OCI-M2 (cell line): ENCODE measurements at regions not wholly inside any gene's neighbourhood (a gene's known extent, or its start where the extent isn't known, plus 50 kb on each side); places are given as distances from the start of the nearest gene placed in this dataset.

Experiments used
- DNase-seq: peaks from one replicate; lab custom pipeline; 2025; ENCODE audit not compliant: unreplicated experiment; lab: John Stamatoyannopoulos, UW

GRCh38 chr3:72193771-72194430 lies 409.0 kb upstream of the PROK2 start:
- no peak for DNase-seq

GRCh38 chr3:72192572-72192971 lies 407.6 kb upstream of the PROK2 start:
- DNase-seq = no peak

- no peak for DNase-seq
Measured at GRCh38 chr3:72191209-72191960, 406.4 kb upstream of the PROK2 start.

- no peak for DNase-seq
Measured at GRCh38 chr3:72190050-72190449, 405.1 kb upstream of the PROK2 start.

GRCh38 chr3:72189339-72189738 lies 404.4 kb upstream of the PROK2 start:
- no peak for DNase-seq

GRCh38 chr3:72188536-72188935 lies 403.6 kb upstream of the PROK2 start:
- no peak for DNase-seq

GRCh38 chr3:72187131-72187530 lies 402.2 kb upstream of the PROK2 start:
- no peak for DNase-seq

- no peak for DNase-seq
Measured at GRCh38 chr3:72186400-72186855, 401.5 kb upstream of the PROK2 start.

- DNase-seq = no peak
Measured at GRCh38 chr3:72185549-72186399, 400.8 kb upstream of the PROK2 start.

GRCh38 chr3:72183489-72183888 lies 398.5 kb upstream of the PROK2 start:
- DNase-seq = no peak

GRCh38 chr3:72182206-72182605 lies 397.3 kb upstream of the PROK2 start:
- DNase-seq = no peak

GRCh38 chr3:72181251-72181650 lies 396.3 kb upstream of the PROK2 start:
- no peak for DNase-seq

- no peak for DNase-seq
Measured at GRCh38 chr3:72180405-72180804, 395.5 kb upstream of the PROK2 start.

- DNase-seq = no peak
Measured at GRCh38 chr3:72179107-72179464, 394.1 kb upstream of the PROK2 start.

- no peak for DNase-seq
Measured at GRCh38 chr3:72178463-72179106, 393.6 kb upstream of the PROK2 start.

- no peak for DNase-seq
Measured at GRCh38 chr3:72177075-72178050, 392.4 kb upstream of the PROK2 start.

GRCh38 chr3:72176537-72177041 lies 391.6 kb upstream of the PROK2 start:
- no peak for DNase-seq

GRCh38 chr3:72175296-72175858 lies 390.4 kb upstream of the PROK2 start:
- no peak for DNase-seq

GRCh38 chr3:72174890-72175289 lies 389.9 kb upstream of the PROK2 start:
- no peak for DNase-seq

- DNase-seq = no peak
Measured at GRCh38 chr3:72174040-72174439, 389.1 kb upstream of the PROK2 start.
